Neural progenitor cell (in vitro differentiated cells): ENCODE measurements at regions not wholly inside any gene's neighbourhood (a gene's known extent, or its start where the extent isn't known, plus 50 kb on each side); places are given as distances from the start of the nearest gene placed in this dataset.

ENCODE experiments used
- EZH2 ChIP-seq: fragments of 200-600 bp; sonication (generic); IDR thresholded peaks from 2 replicates; pipeline ENCODE4 v1.6.1; 2017; ENCODE audit warnings: antibody characterized with exemption, mild to moderate bottlenecking, moderate library complexity
- TF ChIP-seq, protein P1 (sequence below): fragments of 200-600 bp; sonication (generic); IDR thresholded peaks from 2 replicates; pipeline ENCODE4 v1.5.1; 2017; ENCODE audit warnings: antibody characterized with exemption, mild to moderate bottlenecking

DNA sequence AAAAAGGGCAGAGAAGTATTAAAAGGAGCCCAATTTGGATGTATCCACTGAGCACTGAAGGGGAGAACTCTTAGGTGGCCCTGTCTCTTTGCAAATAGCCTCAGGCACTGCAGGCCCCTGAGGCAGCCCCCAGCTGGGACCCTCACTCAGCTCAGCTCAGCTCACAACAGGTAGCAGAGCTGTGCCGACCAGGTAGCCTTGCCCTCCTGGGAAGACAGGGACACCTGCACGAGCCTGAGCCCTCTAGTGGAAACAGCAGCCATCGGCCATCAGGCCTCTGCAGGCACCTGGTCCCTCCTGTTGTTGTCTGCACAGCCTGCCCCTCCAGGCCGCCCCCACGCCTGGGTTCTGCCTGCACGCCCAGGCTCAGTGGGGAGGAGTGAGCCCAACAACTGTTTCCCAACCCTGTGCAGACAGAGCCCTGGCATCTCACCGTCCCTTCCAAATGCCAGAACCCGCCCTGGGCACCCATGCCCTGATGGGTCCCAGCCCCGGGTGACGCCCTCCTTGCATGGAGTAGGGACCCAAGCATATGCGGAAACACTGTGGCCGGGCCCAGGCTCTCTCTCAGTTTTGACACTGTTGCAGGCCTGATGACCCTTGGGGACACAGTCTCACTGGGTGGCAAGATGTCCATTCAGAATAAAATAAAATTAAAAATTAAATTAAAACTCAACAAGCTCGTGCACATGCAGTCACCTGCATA, 60.0 kb upstream of the AJAP1 start:
- no peak for TF ChIP-seq EZH2
- TF ChIP-seq, protein P1, sequence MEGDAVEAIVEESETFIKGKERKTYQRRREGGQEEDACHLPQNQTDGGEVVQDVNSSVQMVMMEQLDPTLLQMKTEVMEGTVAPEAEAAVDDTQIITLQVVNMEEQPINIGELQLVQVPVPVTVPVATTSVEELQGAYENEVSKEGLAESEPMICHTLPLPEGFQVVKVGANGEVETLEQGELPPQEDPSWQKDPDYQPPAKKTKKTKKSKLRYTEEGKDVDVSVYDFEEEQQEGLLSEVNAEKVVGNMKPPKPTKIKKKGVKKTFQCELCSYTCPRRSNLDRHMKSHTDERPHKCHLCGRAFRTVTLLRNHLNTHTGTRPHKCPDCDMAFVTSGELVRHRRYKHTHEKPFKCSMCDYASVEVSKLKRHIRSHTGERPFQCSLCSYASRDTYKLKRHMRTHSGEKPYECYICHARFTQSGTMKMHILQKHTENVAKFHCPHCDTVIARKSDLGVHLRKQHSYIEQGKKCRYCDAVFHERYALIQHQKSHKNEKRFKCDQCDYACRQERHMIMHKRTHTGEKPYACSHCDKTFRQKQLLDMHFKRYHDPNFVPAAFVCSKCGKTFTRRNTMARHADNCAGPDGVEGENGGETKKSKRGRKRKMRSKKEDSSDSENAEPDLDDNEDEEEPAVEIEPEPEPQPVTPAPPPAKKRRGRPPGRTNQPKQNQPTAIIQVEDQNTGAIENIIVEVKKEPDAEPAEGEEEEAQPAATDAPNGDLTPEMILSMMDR: no peak
